Fibroblast of peridontal ligament (primary cell): ENCODE measurements at regions not wholly inside any gene's neighbourhood (a gene's known extent, or its start where the extent isn't known, plus 50 kb on each side); places are given as distances from the start of the nearest gene placed in this dataset.
"Not testable (repeated sequence)": the region's sequence is repeated elsewhere in the genome, so short reads cannot be mapped to it uniquely, and the experiment has no call there.

ENCODE experiments used
- DNase-seq: peaks from one replicate; pipeline ENCODE4 v3.0.0-alpha.2; 2010; ENCODE audit errors: extremely low read depth

GRCh38 chr7:119944601-119944972 lies 328.4 kb upstream of the KCND2 start:
- DNase-seq: no peak

GRCh38 chr7:119945822-119946221 lies 327.2 kb upstream of the KCND2 start:
- no peak for DNase-seq

GRCh38 chr7:119949053-119949452 lies 323.9 kb upstream of the KCND2 start:
- DNase-seq: no peak

GRCh38 chr7:119950390-119951041 lies 322.5 kb upstream of the KCND2 start:
- DNase-seq: not testable (repeated sequence)

- DNase-seq: not testable (repeated sequence)
Measured at GRCh38 chr7:119951614-119952013, 321.4 kb upstream of the KCND2 start.

- no peak for DNase-seq
Measured at GRCh38 chr7:119957335-119957734, 315.6 kb upstream of the KCND2 start.

GRCh38 chr7:119959811-119960210 lies 313.2 kb upstream of the KCND2 start:
- peak; percentile 11 for DNase-seq

- no peak for DNase-seq
Measured at GRCh38 chr7:119963654-119964053, 309.3 kb upstream of the KCND2 start.

- no peak for DNase-seq
Measured at GRCh38 chr7:119964065-119964464, 308.9 kb upstream of the KCND2 start.

- DNase-seq: peak; percentile 6
Measured at GRCh38 chr7:119964788-119965542, 308.0 kb upstream of the KCND2 start.

GRCh38 chr7:119967221-119967620 lies 305.8 kb upstream of the KCND2 start:
- no peak for DNase-seq

- not testable (repeated sequence) for DNase-seq
Measured at GRCh38 chr7:119968411-119968810, 304.6 kb upstream of the KCND2 start.

- DNase-seq: no peak
Measured at GRCh38 chr7:119969054-119969453, 303.9 kb upstream of the KCND2 start.

GRCh38 chr7:119969763-119970162 lies 303.2 kb upstream of the KCND2 start:
- no peak for DNase-seq

GRCh38 chr7:119974972-119975371 lies 298.0 kb upstream of the KCND2 start:
- no peak for DNase-seq

- no peak for DNase-seq
Measured at GRCh38 chr7:119982884-119983283, 290.1 kb upstream of the KCND2 start.

- no peak for DNase-seq
Measured at GRCh38 chr7:119983468-119983867, 289.5 kb upstream of the KCND2 start.

GRCh38 chr7:119984247-119984646 lies 288.7 kb upstream of the KCND2 start:
- DNase-seq: no peak

GRCh38 chr7:119988401-119988800 lies 284.6 kb upstream of the KCND2 start:
- no peak for DNase-seq

GRCh38 chr7:119994928-119995327 lies 278.0 kb upstream of the KCND2 start:
- DNase-seq: no peak

GRCh38 chr7:119996634-119997033 lies 276.3 kb upstream of the KCND2 start:
- DNase-seq: no peak

- no peak for DNase-seq
Measured at GRCh38 chr7:119999738-120000475, 273.1 kb upstream of the KCND2 start.

- DNase-seq: no peak
Measured at GRCh38 chr7:120005720-120006119, 267.3 kb upstream of the KCND2 start.
